Nephron progenitor cell (in vitro differentiated cells): ENCODE measurements at regions not wholly inside any gene's neighbourhood (a gene's known extent, or its start where the extent isn't known, plus 50 kb on each side); places are given as distances from the start of the nearest gene placed in this dataset.

Experiments
- DNase-seq: peaks from one replicate; pipeline ENCODE4 v3.0.0; 2021
- H3K27ac Mint-ChIP-seq: 2 replicates; pipeline ENCODE4 v1.8.0; 2021; ENCODE audit warnings: mild to moderate bottlenecking, moderate library complexity, mixed read lengths
- H3K27me3 Mint-ChIP-seq: 2 replicates; pipeline ENCODE4 v1.8.0; 2021; ENCODE audit warnings: mild to moderate bottlenecking, low read depth, mixed read lengths; ENCODE audit not compliant: poor library complexity
- H3K36me3 Mint-ChIP-seq: 2 replicates; pipeline ENCODE4 v1.8.0; 2021; ENCODE audit warnings: low read depth, mixed read lengths
- H3K4me1 Mint-ChIP-seq: 2 replicates; pipeline ENCODE4 v1.8.0; 2021; ENCODE audit warnings: mixed read lengths
- H3K4me3 Mint-ChIP-seq: 2 replicates; pipeline ENCODE4 v1.8.0; 2021; ENCODE audit warnings: mild to moderate bottlenecking, moderate library complexity, mixed read lengths
- H3K9me3 Mint-ChIP-seq: 2 replicates; pipeline ENCODE4 v1.8.0; 2021; ENCODE audit warnings: mild to moderate bottlenecking, moderate library complexity, mixed read lengths
- TF ChIP-seq, protein P1 (sequence below): fragments of 200-600 bp; sonication (generic); IDR thresholded peaks from 2 replicates; pipeline ENCODE4 v1.5.0; 2021; ENCODE audit warnings: antibody characterized with exemption

- H3K4me1 Mint-ChIP-seq, result peaks cover 12% of the 10 kb centered on the region
- DNase-seq, result no peak
- no peak overlapping the region for H3K27ac Mint-ChIP-seq
- no peaks in the 10 kb centered on the region for H3K9me3 Mint-ChIP-seq
- no peaks in the 10 kb centered on the region for H3K36me3 Mint-ChIP-seq
- peaks cover 24% of the 10 kb centered on the region for H3K27me3 Mint-ChIP-seq
- no peak overlapping the region for H3K4me3 Mint-ChIP-seq
- TF ChIP-seq, protein P1, sequence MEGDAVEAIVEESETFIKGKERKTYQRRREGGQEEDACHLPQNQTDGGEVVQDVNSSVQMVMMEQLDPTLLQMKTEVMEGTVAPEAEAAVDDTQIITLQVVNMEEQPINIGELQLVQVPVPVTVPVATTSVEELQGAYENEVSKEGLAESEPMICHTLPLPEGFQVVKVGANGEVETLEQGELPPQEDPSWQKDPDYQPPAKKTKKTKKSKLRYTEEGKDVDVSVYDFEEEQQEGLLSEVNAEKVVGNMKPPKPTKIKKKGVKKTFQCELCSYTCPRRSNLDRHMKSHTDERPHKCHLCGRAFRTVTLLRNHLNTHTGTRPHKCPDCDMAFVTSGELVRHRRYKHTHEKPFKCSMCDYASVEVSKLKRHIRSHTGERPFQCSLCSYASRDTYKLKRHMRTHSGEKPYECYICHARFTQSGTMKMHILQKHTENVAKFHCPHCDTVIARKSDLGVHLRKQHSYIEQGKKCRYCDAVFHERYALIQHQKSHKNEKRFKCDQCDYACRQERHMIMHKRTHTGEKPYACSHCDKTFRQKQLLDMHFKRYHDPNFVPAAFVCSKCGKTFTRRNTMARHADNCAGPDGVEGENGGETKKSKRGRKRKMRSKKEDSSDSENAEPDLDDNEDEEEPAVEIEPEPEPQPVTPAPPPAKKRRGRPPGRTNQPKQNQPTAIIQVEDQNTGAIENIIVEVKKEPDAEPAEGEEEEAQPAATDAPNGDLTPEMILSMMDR, result no peak
Measured at GRCh38 chr15:31463521-31464102, 137.0 kb downstream of the KLF13 start.

- Mint-ChIP-seq H3K4me3 (no peak overlapping the region), H3K4me1 (peaks cover 12% of the 10 kb centered on the region), H3K27me3 (peaks cover 24% of the 10 kb centered on the region), H3K9me3 (no peaks in the 10 kb centered on the region), H3K36me3 (no peaks in the 10 kb centered on the region), H3K27ac (peak overlapping the region; percentile 57)
- TF ChIP-seq, protein P1, result no peak
- no peak for DNase-seq
Measured at GRCh38 chr15:31464216-31465082, 137.8 kb downstream of the KLF13 start.

DNA sequence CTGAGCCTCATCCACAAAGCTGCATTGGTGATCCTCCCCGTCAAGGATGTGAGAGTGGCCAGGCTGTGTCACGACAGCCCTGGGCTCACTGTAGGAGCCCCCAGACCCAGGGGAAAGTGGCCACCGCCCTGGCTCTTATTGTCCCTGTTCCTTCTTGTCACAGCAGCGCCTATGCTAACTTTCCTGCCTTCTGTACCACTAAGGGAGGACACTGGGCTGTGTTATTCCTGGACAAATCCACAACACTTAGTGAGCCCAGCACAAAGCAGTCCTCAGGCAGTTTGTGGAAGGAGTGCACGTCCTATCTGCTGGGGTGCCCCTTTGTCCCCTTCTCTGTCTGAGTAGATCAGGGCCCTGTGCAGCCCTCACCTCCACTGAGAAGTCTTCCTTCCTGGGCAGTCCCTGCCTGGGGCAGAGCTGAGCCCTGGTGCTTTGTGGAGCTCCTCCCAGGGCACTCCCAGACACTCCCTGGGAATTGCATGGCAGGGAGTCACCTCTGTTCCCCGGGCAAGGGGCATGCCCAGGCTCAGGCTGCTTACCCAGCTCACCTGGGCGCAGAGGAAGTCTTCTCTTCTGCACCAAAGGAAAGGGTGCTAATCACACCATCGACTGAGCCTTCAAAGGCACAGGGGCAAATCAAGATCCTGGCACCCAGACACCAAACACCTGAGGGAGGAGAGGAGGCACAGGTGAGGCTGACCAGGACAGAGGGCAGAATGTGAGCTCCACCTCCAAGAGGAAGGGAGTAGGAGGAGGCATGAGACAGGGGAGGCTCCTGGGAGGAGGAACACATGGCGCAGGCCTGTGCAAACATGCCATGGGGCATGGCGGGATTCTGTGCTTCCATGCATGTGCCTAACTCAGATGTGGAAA lies 138.7 kb downstream of the KLF13 start:
- H3K27ac Mint-ChIP-seq, result peak overlapping the region; percentile 66
- H3K36me3 Mint-ChIP-seq, result no peaks in the 10 kb centered on the region
- no peak for DNase-seq
- TF ChIP-seq, protein P1, result no peak
- H3K27me3 Mint-ChIP-seq, result peaks cover 24% of the 10 kb centered on the region
- peaks cover 12% of the 10 kb centered on the region for H3K4me1 Mint-ChIP-seq
- no peak overlapping the region for H3K4me3 Mint-ChIP-seq
- H3K9me3 Mint-ChIP-seq, result no peaks in the 10 kb centered on the region

- no peak overlapping the region for H3K27ac Mint-ChIP-seq
- H3K4me3 Mint-ChIP-seq, result no peak overlapping the region
- H3K36me3 Mint-ChIP-seq, result no peaks in the 10 kb centered on the region
- no peak for DNase-seq
- peaks cover 10% of the 10 kb centered on the region for H3K4me1 Mint-ChIP-seq
- H3K9me3 Mint-ChIP-seq, result no peaks in the 10 kb centered on the region
- H3K27me3 Mint-ChIP-seq, result peaks cover 19% of the 10 kb centered on the region
- TF ChIP-seq, protein P1, result no peak
Measured at GRCh38 chr15:31467361-31467760, 140.7 kb downstream of the KLF13 start.

DNA sequence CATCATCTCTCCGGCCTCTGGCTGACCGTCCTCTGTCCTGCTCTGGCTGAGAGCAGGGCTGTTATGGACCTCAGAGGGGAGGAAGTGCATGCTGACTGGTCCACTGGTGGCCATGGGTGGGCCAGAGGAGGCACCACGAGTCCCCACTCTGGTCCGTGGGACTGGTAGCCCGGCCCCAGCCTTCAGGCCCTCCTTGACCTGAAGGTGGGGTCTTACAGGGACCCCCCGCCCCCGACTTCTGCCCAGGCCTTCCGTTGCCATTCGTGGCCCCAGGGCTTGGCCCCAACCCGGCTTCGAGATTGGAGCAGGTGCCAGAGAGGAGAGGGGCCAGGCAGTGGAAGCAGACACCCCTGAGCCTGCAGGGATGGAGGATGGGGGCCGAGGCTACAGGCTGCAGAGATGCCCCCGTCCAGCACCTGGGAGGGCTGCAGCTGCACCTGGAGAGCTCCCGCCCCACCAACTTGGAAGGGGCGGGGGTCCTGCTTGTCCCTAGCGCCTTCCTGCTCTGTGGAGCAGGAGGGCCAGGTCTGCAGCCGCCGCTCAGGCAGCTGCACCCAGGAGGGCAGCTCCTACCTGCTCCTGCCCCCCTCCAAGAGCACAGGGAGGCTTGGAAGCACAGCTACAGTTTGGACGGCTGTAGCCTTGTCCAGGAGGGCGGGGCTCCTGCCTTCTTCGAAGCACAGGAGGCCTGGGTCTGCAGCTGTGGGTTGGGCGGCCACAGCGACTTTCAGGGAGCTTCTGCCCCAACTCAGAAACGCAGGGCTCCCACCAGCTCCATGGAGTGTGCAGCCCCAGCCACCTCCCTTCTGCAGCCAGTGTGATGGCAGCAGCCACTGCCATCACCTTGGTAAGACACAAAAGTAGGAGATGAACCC lies 142.5 kb downstream of the KLF13 start:
- Mint-ChIP-seq H3K36me3 (no peaks in the 10 kb centered on the region), H3K27ac (no peak overlapping the region), H3K27me3 (peaks cover 18% of the 10 kb centered on the region), H3K4me1 (peaks cover 26% of the 10 kb centered on the region), H3K4me3 (no peak overlapping the region), H3K9me3 (no peaks in the 10 kb centered on the region)
- no peak for DNase-seq
- TF ChIP-seq, protein P1, result no peak
